Immature natural killer cell (primary cell): ENCODE measurements at regions not wholly inside any gene's neighbourhood (a gene's known extent, or its start where the extent isn't known, plus 50 kb on each side); places are given as distances from the start of the nearest gene placed in this dataset.
"Not testable (repeated sequence)": the region's sequence is repeated elsewhere in the genome, so short reads cannot be mapped to it uniquely, and the experiment has no call there.

Experiments
- DNase-seq, 3 donors: peaks; one replicate each; pipeline ENCODE4 v3.0.0; 2022; ENCODE audit warnings: mixed read lengths in 1 of 3
- H3K27ac Mint-ChIP-seq, 6 donors: one replicate each; pipeline ENCODE4 v1.8.0; 2020; ENCODE audit warnings: mixed read lengths in 6 of 6, mild to moderate bottlenecking in 5 of 6, inconsistent platforms in 4 of 6, moderate library complexity in 3 of 6
- H3K27me3 Mint-ChIP-seq, 3 donors: one replicate each; pipeline ENCODE4 v1.8.0; 2020 to 2021; ENCODE audit warnings: low read depth in 3 of 3, mild to moderate bottlenecking in 3 of 3, mixed read lengths in 3 of 3, moderate library complexity in 3 of 3, inconsistent platforms in 1 of 3
- H3K36me3 Mint-ChIP-seq, 3 donors: one replicate each; pipeline ENCODE4 v1.8.0; 2020; ENCODE audit warnings: mixed read lengths in 3 of 3, inconsistent platforms in 2 of 3, mild to moderate bottlenecking in 2 of 3
- H3K4me1 Mint-ChIP-seq, 2 donors: one replicate each; pipeline ENCODE4 v1.8.0; 2020; ENCODE audit warnings: inconsistent platforms in 2 of 2, mild to moderate bottlenecking in 2 of 2, mixed read lengths in 2 of 2, moderate library complexity in 1 of 2
- H3K4me3 Mint-ChIP-seq, 5 donors: one replicate each; pipeline ENCODE4 v1.8.0; 2020; ENCODE audit warnings: mild to moderate bottlenecking in 5 of 5, mixed read lengths in 5 of 5, inconsistent platforms in 3 of 5, moderate library complexity in 3 of 5
- H3K9me3 Mint-ChIP-seq, 6 donors: one replicate each; pipeline ENCODE4 v1.8.0; 2020; ENCODE audit warnings: mild to moderate bottlenecking in 6 of 6, mixed read lengths in 6 of 6, inconsistent platforms in 4 of 6, moderate library complexity in 3 of 6

DNA sequence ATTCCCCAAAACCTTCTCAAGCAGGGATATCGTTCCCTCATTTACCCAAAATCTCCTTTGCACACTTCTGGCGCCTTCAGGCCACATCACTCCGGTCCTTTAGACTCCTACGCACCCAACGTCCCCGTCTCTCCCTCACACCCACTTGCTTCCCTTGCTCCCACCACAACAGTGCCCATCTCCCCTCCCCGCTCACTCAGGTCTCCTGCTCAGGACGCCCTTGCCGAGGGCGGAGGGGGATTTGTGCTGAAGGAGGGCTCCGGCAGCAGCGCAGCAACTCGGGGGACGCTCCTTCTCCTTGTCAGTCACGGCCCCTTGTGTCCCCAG lies 71.6 kb downstream of the PCMTD2 start:
- H3K27me3 Mint-ChIP-seq: peaks cover 7 to 22% (median 22%) of the 10 kb centered on the region in 3 donors
- H3K9me3 Mint-ChIP-seq, H3K36me3 Mint-ChIP-seq, H3K4me3 Mint-ChIP-seq, H3K27ac Mint-ChIP-seq, H3K4me1 Mint-ChIP-seq: not testable (repeated sequence)
- DNase-seq: peak in 2 of 3 donors; percentile 27 to 29

DNA sequence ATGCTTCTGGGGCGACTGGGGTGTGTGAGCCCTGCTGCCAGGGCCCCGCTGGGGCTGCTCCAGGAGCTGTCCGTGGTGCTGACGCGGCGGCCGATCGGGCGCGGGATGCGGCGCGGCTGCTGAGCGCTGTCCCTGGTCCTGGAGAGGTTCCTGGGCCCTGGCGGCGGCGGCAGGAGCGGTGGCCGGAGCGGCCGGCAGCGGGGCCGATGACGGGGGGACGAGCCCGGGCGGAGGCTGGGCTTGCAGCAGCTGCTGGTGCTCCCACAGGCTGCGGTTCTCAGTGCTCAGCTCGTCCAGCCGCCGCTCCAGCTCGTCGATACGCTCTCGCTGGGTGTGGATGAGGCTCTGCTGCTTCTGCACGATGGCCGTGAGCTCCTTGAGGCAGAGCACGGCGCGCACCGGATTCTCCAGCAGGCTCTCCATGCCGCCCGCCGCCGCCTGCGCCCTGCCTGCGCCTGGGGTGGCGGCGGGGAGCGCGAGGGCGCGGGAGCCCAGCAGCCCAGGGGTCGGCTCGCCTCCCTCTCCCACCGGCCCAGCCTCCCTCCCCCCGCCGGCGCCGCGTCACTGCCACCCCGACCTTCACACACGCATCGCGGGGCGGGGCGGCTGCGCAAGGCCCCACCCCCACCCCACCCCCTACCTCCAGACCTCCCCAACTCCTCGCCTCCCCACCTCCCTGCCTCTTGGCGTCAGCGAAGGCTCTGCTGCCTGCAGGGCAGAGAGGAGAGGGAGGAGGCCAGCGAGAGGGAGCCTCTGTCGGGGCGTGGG lies 72.2 kb downstream of the PCMTD2 start:
- H3K9me3 Mint-ChIP-seq, H3K27ac Mint-ChIP-seq, H3K36me3 Mint-ChIP-seq, H3K4me3 Mint-ChIP-seq, H3K4me1 Mint-ChIP-seq: not testable (repeated sequence)
- peak; percentile 4 to 34 (median 19) for DNase-seq
- peaks cover 7 to 25% (median 23%) of the 10 kb centered on the region in 3 donors for H3K27me3 Mint-ChIP-seq

GRCh38 chr20:64328595-64329250 lies 73.2 kb downstream of the PCMTD2 start:
- H3K4me1 Mint-ChIP-seq, H3K27ac Mint-ChIP-seq, H3K36me3 Mint-ChIP-seq, H3K4me3 Mint-ChIP-seq, DNase-seq, H3K9me3 Mint-ChIP-seq: not testable (repeated sequence)
- H3K27me3 Mint-ChIP-seq: peaks cover 9 to 25% (median 24%) of the 10 kb centered on the region in 3 donors

GRCh38 chr20:64332627-64333026 lies 77.1 kb downstream of the PCMTD2 start:
- H3K4me3 Mint-ChIP-seq, DNase-seq, H3K9me3 Mint-ChIP-seq, H3K27ac Mint-ChIP-seq, H3K36me3 Mint-ChIP-seq, H3K4me1 Mint-ChIP-seq: not testable (repeated sequence)
- H3K27me3 Mint-ChIP-seq: peaks cover 7 to 20% (median 18%) of the 10 kb centered on the region in 3 donors
